Neutrophil (primary cell): ENCODE measurements at regions not wholly inside any gene's neighbourhood (a gene's known extent, or its start where the extent isn't known, plus 50 kb on each side); places are given as distances from the start of the nearest gene placed in this dataset.

Experiments
- H3K27ac ChIP-seq: fragments of 200-600 bp; sonication (generic); 2 replicates; pipeline ENCODE4 v1.5.1; 2016; ENCODE audit warnings: mild to moderate bottlenecking, moderate library complexity
- H3K27me3 ChIP-seq: fragments of 200-600 bp; sonication (generic); 2 replicates; pipeline ENCODE4 v1.6.0; 2016; ENCODE audit warnings: mild to moderate bottlenecking
- H3K36me3 ChIP-seq: fragments of 200-600 bp; sonication (generic); 2 replicates; pipeline ENCODE4 v1.5.1; 2017
- H3K4me1 ChIP-seq, 2 experiments: fragments of 200-600 bp in 1 of 2; sonication (generic) in 1 of 2; 1 replicate in 1 of 2; 2 replicates in 1 of 2; pipeline versions ENCODE4 v1.5.1 to v1.6.1; 2013 to 2016; ENCODE audit warnings: low read depth in 1 of 2, low read length in 1 of 2, mild to moderate bottlenecking in 1 of 2, moderate library complexity in 1 of 2; ENCODE audit not compliant: control insufficient read depth in 1 of 2, insufficient read depth in 1 of 2
- H3K4me3 ChIP-seq, 2 experiments: fragments of 200-600 bp in 1 of 2; sonication (generic) in 1 of 2; 1 replicate in 1 of 2; 2 replicates in 1 of 2; pipeline ENCODE4 v1.5.1; 2013 to 2016; ENCODE audit warnings: low read depth in 1 of 2, low read length in 1 of 2, mild to moderate bottlenecking in 1 of 2, moderate library complexity in 1 of 2
- H3K9me3 ChIP-seq: fragments of 200-600 bp; sonication (generic); 2 replicates; pipeline ENCODE4 v1.5.1; 2016
- TF ChIP-seq, protein P1 (sequence below): fragments of 200-600 bp; sonication (generic); IDR thresholded peaks from 2 replicates; pipeline ENCODE4 v1.5.1; 2016; ENCODE audit warnings: antibody characterized with exemption

DNA sequence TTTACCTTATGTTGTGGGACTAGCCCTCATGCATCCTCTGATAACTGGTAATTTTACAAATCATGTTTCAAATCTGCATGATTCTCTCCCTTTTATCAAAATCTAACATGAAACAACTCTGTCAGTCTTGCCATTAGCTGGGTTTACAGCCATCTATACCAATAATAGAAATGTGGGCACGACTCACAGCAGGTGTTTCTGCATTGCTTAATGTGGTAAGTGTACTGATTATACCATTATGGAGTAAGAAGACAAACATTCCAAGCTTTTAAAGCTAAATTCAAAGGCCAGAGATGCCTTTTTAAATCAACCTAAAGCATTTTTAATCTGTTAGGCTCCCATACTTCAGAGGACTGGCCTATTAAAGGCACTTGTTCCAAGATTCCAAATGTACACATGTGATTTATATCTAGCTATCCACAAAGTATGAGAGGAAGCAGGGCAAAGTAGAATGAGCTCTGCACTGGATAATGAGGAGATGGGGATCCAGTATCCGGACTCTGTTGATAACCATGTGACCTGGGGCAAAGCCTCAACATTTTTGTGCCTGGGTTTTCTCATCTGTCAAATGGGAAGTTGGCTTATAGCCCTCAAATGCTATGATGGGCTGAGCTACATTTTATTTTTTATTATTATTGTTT lies 52.3 kb upstream of the FUT8 start:
- Histone ChIP-seq H3K9me3 (no peaks in the 10 kb centered on the region), H3K27me3 (no peaks in the 10 kb centered on the region), H3K4me3 (no peak overlapping the region), H3K36me3 (no peaks in the 10 kb centered on the region), H3K4me1 (no peaks in the 10 kb centered on the region), H3K27ac (no peak overlapping the region)
- TF ChIP-seq, protein P1, sequence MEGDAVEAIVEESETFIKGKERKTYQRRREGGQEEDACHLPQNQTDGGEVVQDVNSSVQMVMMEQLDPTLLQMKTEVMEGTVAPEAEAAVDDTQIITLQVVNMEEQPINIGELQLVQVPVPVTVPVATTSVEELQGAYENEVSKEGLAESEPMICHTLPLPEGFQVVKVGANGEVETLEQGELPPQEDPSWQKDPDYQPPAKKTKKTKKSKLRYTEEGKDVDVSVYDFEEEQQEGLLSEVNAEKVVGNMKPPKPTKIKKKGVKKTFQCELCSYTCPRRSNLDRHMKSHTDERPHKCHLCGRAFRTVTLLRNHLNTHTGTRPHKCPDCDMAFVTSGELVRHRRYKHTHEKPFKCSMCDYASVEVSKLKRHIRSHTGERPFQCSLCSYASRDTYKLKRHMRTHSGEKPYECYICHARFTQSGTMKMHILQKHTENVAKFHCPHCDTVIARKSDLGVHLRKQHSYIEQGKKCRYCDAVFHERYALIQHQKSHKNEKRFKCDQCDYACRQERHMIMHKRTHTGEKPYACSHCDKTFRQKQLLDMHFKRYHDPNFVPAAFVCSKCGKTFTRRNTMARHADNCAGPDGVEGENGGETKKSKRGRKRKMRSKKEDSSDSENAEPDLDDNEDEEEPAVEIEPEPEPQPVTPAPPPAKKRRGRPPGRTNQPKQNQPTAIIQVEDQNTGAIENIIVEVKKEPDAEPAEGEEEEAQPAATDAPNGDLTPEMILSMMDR = no peak

DNA sequence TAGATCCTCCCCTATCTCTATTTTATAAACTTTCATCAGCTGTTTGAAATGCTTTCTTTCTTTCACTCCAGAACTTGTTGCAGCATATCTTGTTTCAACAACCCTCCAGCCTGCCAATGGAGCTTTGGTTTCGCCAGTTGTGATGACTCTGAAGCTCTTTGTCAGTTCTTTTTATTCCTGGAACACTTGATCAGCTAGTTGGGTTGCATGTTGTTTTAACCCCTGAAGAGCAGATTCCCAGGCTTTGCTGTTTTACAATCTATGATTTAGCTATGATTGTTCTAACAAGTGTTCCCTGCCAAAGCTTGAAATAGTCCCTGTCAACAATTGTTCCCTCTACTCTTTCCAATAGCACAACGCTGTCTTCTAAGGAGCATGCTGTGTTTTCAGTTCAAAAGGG lies 50.6 kb upstream of the FUT8 start:
- Histone ChIP-seq H3K36me3 (no peaks in the 10 kb centered on the region), H3K27ac (no peak overlapping the region), H3K27me3 (no peaks in the 10 kb centered on the region), H3K4me1 (no peaks in the 10 kb centered on the region), H3K4me3 (no peak overlapping the region), H3K9me3 (no peaks in the 10 kb centered on the region)
- TF ChIP-seq, protein P1 = no peak
